H9 (cell line): ENCODE measurements at regions not wholly inside any gene's neighbourhood (a gene's known extent, or its start where the extent isn't known, plus 50 kb on each side); places are given as distances from the start of the nearest gene placed in this dataset.

ENCODE experiments used
- DNase-seq: peaks from one replicate; pipeline ENCODE4 v3.0.0-alpha.2; 2017
- H2AFZ ChIP-seq: one replicate; pipeline ENCODE4 v1.6.1; 2013; ENCODE audit warnings: mild to moderate bottlenecking, low read length, control low read depth, moderate library complexity
- H2AK5ac ChIP-seq: 2 replicates; pipeline ENCODE4 v1.6.1; 2013; ENCODE audit warnings: low read length, control low read depth, mixed read lengths; ENCODE audit not compliant: insufficient read length
- H2BK120ac ChIP-seq: one replicate; pipeline ENCODE4 v1.6.1; 2013; ENCODE audit warnings: low read depth, mild to moderate bottlenecking, low read length, control low read depth, inconsistent platforms; ENCODE audit not compliant: poor library complexity, severe bottlenecking
- H2BK12ac ChIP-seq: 2 replicates; pipeline ENCODE4 v1.6.1; 2013; ENCODE audit warnings: low read length, control low read depth, mixed read lengths, low read depth; ENCODE audit not compliant: insufficient read length
- H2BK15ac ChIP-seq: 2 replicates; pipeline ENCODE4 v1.6.1; 2013; ENCODE audit warnings: low read depth, low read length, control low read depth
- H2BK20ac ChIP-seq: one replicate; pipeline ENCODE4 v1.6.1; 2013; ENCODE audit warnings: low read depth, mild to moderate bottlenecking, low read length, control low read depth, inconsistent platforms; ENCODE audit not compliant: poor library complexity, severe bottlenecking
- H2BK5ac ChIP-seq: 2 replicates; pipeline ENCODE4 v1.6.1; 2013; ENCODE audit warnings: low read length, control low read depth, mixed read lengths; ENCODE audit not compliant: insufficient read length
- H3K14ac ChIP-seq: 2 replicates; pipeline ENCODE4 v1.6.1; 2013; ENCODE audit warnings: low read length, control low read depth; ENCODE audit not compliant: insufficient read depth
- H3K18ac ChIP-seq: 2 replicates; pipeline ENCODE4 v1.6.1; 2013; ENCODE audit warnings: low read depth, mild to moderate bottlenecking, mixed read lengths, low read length, control low read depth; ENCODE audit not compliant: insufficient read length
- H3K23ac ChIP-seq: 2 replicates; pipeline ENCODE4 v1.6.1; 2013; ENCODE audit warnings: low read length, control low read depth, mixed read lengths, low read depth; ENCODE audit not compliant: insufficient read length
- H3K23me2 ChIP-seq: 2 replicates; pipeline ENCODE4 v1.6.1; 2013; ENCODE audit warnings: low read depth, mild to moderate bottlenecking, mixed read lengths, low read length, control low read depth; ENCODE audit not compliant: insufficient read length, poor library complexity, severe bottlenecking
- H3K27ac ChIP-seq: 2 replicates; pipeline ENCODE4 v1.5.1; 2013; ENCODE audit warnings: low read length, control low read depth, mixed read lengths, low read depth; ENCODE audit not compliant: insufficient read length
- H3K27me3 ChIP-seq: 2 replicates; pipeline ENCODE4 v1.6.1; 2013; ENCODE audit warnings: low read length, control low read depth, inconsistent platforms; ENCODE audit not compliant: insufficient read depth
- H3K4ac ChIP-seq: 2 replicates; pipeline ENCODE4 v1.6.1; 2013; ENCODE audit warnings: low read depth, mild to moderate bottlenecking, control low read depth, inconsistent platforms, low read length, moderate library complexity
- H3K4me1 ChIP-seq: 2 replicates; pipeline ENCODE4 v1.6.1; 2013; ENCODE audit warnings: low read length, control low read depth, inconsistent platforms; ENCODE audit not compliant: insufficient read depth
- H3K4me2 ChIP-seq: 2 replicates; pipeline ENCODE4 v1.6.1; 2013; ENCODE audit warnings: low read length, control low read depth, mixed read lengths; ENCODE audit not compliant: insufficient read length, insufficient read depth
- H3K56ac ChIP-seq: 2 replicates; pipeline ENCODE4 v1.6.1; 2013; ENCODE audit warnings: low read depth, mild to moderate bottlenecking, mixed read lengths, low read length, control low read depth; ENCODE audit not compliant: insufficient read length
- H3K79me1 ChIP-seq: 2 replicates; pipeline ENCODE4 v1.6.1; 2013; ENCODE audit warnings: low read depth, mild to moderate bottlenecking, moderate library complexity, low read length, control low read depth, inconsistent platforms; ENCODE audit not compliant: insufficient read depth, poor library complexity, severe bottlenecking
- H3K79me2 ChIP-seq: 2 replicates; pipeline ENCODE4 v1.6.1; 2013; ENCODE audit warnings: low read length, control low read depth, inconsistent platforms; ENCODE audit not compliant: insufficient read depth
- H3K9ac ChIP-seq: 2 replicates; pipeline ENCODE4 v1.6.1; 2013; ENCODE audit warnings: low read length, control low read depth, mixed read lengths; ENCODE audit not compliant: insufficient read length; ENCODE audit errors: extremely low read depth
- H3K9me3 ChIP-seq: one replicate; pipeline ENCODE4 v1.6.1; 2013; ENCODE audit warnings: low read depth, low read length, inconsistent platforms; ENCODE audit not compliant: control insufficient read depth
- H3T11ph ChIP-seq: one replicate; pipeline ENCODE4 v1.6.1; 2013; ENCODE audit warnings: mild to moderate bottlenecking, low read length, control low read depth, inconsistent platforms
- H4K20me1 ChIP-seq: one replicate; pipeline ENCODE4 v1.6.1; 2013; ENCODE audit not compliant: control insufficient read depth, insufficient read length, insufficient read depth
- H4K5ac ChIP-seq: 2 replicates; pipeline ENCODE4 v1.6.1; 2013; ENCODE audit warnings: low read depth, mild to moderate bottlenecking, mixed read lengths, low read length, control low read depth; ENCODE audit not compliant: insufficient read length
- H4K8ac ChIP-seq: replicated peaks from 2 replicates; pipeline ENCODE4 v1.6.1; 2013; ENCODE audit warnings: low read length, control low read depth, mixed read lengths, low read depth; ENCODE audit not compliant: insufficient read length
- H4K91ac ChIP-seq: 2 replicates; pipeline ENCODE4 v1.6.1; 2013; ENCODE audit warnings: low read depth, mild to moderate bottlenecking, moderate library complexity, mixed read lengths, low read length, control low read depth; ENCODE audit not compliant: insufficient read length
- H3K27ac Mint-ChIP-seq, 3 experiments: 2 replicates in 2 of 3; 3 replicates in 1 of 3; pipeline ENCODE4 v1.8.0; 2020 to 2021; ENCODE audit warnings: mixed read lengths in 3 of 3, mild to moderate bottlenecking in 1 of 3, moderate library complexity in 1 of 3
- H3K27me3 Mint-ChIP-seq: 2 replicates; pipeline ENCODE4 v1.8.0; 2021; ENCODE audit warnings: low read depth, mild to moderate bottlenecking, moderate library complexity, mixed read lengths
- H3K36me3 Mint-ChIP-seq, 3 experiments: 2 replicates in 2 of 3; 3 replicates in 1 of 3; pipeline ENCODE4 v1.8.0; 2020 to 2021; ENCODE audit warnings: low read depth in 3 of 3, mixed read lengths in 3 of 3; ENCODE audit not compliant: insufficient read depth in 1 of 3
- H3K4me1 Mint-ChIP-seq, 2 experiments: 2 replicates each; pipeline ENCODE4 v1.8.0; 2020; ENCODE audit warnings: mixed read lengths in 2 of 2
- H3K4me3 Mint-ChIP-seq, 2 experiments: 2 replicates in 1 of 2; 3 replicates in 1 of 2; pipeline ENCODE4 v1.8.0; 2020 to 2021; ENCODE audit warnings: mild to moderate bottlenecking in 2 of 2, mixed read lengths in 2 of 2, moderate library complexity in 1 of 2
- H3K9me3 Mint-ChIP-seq, 2 experiments: 2 replicates in 1 of 2; 3 replicates in 1 of 2; pipeline ENCODE4 v1.8.0; 2020; ENCODE audit warnings: mild to moderate bottlenecking in 2 of 2, mixed read lengths in 2 of 2, moderate library complexity in 1 of 2
- CTCF ChIP-seq: fragments of 200-600 bp; sonication (generic); conservative IDR thresholded peaks from 3 replicates; pipeline ENCODE4 v1.8.0; 2021; ENCODE audit warnings: antibody characterized with exemption, mild to moderate bottlenecking

GRCh38 chrX:42837747-42838146, 59.8 kb upstream of the PPP1R2C start:
- Histone ChIP-seq H4K91ac (no peak overlapping the region), H2AFZ (no peak overlapping the region), H2BK20ac (no peak overlapping the region), H2BK5ac (no peak overlapping the region), H3K4me1 (peaks cover 5% of the 10 kb centered on the region; the same call in 1 of the 2 replicates), H3K9me3 (no peaks in the 10 kb centered on the region), H3K23me2 (no peaks in the 10 kb centered on the region), H2BK12ac (no peak overlapping the region), H3K79me2 (no peaks in the 10 kb centered on the region), H3K23ac (no peak overlapping the region), H3K14ac (no peak overlapping the region), H3K27ac (no peak overlapping the region), H4K5ac (no peak overlapping the region), H3K9ac (no peak overlapping the region), H3K4ac (no peak overlapping the region), H4K8ac (no peak overlapping the region), H3K56ac (no peak overlapping the region), H2BK120ac (no peak overlapping the region), H3K4me2 (no peak overlapping the region), H2BK15ac (no peak overlapping the region), H3T11ph (no peak overlapping the region), H3K79me1 (no peaks in the 10 kb centered on the region), H2AK5ac (no peak overlapping the region), H4K20me1 (no peaks in the 10 kb centered on the region), H3K27me3 (no peaks in the 10 kb centered on the region), H3K18ac (no peak overlapping the region)
- Mint-ChIP-seq H3K36me3 (peaks cover 0 to 17% (median 7%) of the 10 kb centered on the region in 3 experiments; a peak in 4 of 7 replicates), H3K4me3 (no peak overlapping the region), H3K27ac (no peak overlapping the region), H3K9me3 (peaks cover 4 to 31% of the 10 kb centered on the region in 2 experiments; a peak in 4 of 5 replicates), H3K27me3 (no peaks in the 10 kb centered on the region), H3K4me1 (peaks cover 17 to 19% of the 10 kb centered on the region in 2 experiments)
- no peak for DNase-seq
- no peak for TF ChIP-seq CTCF
